Fibroblast of gingiva (primary cell): ENCODE measurements at regions not wholly inside any gene's neighbourhood (a gene's known extent, or its start where the extent isn't known, plus 50 kb on each side); places are given as distances from the start of the nearest gene placed in this dataset.
"Not testable (repeated sequence)": the region's sequence is repeated elsewhere in the genome, so short reads cannot be mapped to it uniquely, and the experiment has no call there.

Experiments
- DNase-seq: peaks from one replicate; pipeline ENCODE4 v3.0.0-alpha.2; 2011; ENCODE audit warnings: low read depth

DNA sequence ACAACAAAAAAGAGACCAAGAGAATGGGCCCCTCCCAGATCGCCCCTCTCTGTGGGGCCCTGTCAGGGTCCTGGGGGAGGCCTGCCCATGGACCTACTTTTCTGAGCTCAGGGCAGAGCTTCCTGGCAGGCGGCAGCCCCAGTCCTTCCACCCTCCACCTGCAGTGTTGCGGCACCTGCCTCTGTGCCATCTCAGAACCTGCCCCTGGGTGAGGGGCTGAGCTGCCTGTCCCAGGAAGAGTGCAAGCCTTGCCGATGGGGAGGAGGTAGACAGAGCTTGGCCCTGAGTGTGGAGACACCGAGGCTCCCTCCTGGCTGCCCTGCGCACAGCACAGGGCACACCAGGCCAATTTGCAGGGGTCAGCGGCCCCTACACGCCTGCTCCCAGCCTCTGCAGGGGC lies 67.5 kb downstream of the UNCX start:
- no peak for DNase-seq

- DNase-seq: no peak
Measured at GRCh38 chr7:1300636-1301035, 68.0 kb downstream of the UNCX start.

DNA sequence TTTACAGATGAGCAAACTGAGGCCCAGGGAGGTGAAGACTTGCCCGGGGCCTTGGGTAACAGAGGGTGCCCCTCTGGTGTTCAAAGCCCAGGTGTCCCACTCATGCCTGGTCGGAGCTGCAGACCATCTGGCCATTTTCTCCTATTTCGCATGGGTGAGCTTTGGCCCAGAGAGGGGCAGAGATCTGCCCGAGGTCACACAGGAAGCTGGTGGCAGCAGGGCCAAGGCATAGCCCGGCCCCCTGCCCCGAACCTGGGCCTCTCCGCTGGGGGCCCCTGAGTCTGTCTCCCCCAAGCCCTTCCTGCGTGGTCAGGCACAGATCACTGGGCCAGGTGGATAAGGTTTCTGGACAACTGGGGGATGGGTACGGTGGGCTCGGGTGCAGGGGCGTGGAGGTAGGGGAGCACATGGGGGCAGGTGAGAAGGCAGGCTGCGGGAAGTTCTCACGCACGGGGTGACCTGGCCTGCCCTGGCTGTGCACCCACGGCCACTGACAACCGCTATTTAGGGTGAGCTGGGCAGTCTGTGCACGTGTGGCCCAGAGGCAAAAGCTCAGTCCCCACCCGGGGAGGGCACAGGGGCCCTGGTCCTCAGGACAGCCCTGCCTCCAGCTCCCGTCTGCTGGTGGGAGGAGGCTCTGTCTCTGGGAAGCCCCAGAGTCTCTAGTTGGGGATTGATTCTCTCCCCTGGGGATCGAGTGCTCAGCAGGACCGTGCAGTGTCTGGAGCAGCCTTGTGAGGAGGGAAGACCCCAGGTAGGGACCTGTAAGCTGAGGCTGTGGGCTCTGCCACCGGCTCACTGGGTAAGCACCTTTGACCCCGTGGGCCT lies 68.6 kb downstream of the UNCX start:
- no peak for DNase-seq

- no peak for DNase-seq
Measured at GRCh38 chr7:1301882-1302251, 69.2 kb downstream of the UNCX start.

- no peak for DNase-seq
Measured at GRCh38 chr7:1302936-1303335, 70.3 kb downstream of the UNCX start.

GRCh38 chr7:1304011-1304410 lies 71.3 kb downstream of the UNCX start:
- DNase-seq: not testable (repeated sequence)

GRCh38 chr7:1305873-1306272 lies 73.2 kb downstream of the UNCX start:
- no peak for DNase-seq

- no peak for DNase-seq
Measured at GRCh38 chr7:1307828-1308227, 75.2 kb downstream of the UNCX start.

GRCh38 chr7:1309290-1309689 lies 76.6 kb downstream of the UNCX start:
- DNase-seq: no peak

- no peak for DNase-seq
Measured at GRCh38 chr7:1309996-1310395, 77.3 kb downstream of the UNCX start.

GRCh38 chr7:1310936-1311335 lies 78.3 kb downstream of the UNCX start:
- DNase-seq: no peak

GRCh38 chr7:1311406-1312135 lies 78.9 kb downstream of the UNCX start:
- no peak for DNase-seq

DNA sequence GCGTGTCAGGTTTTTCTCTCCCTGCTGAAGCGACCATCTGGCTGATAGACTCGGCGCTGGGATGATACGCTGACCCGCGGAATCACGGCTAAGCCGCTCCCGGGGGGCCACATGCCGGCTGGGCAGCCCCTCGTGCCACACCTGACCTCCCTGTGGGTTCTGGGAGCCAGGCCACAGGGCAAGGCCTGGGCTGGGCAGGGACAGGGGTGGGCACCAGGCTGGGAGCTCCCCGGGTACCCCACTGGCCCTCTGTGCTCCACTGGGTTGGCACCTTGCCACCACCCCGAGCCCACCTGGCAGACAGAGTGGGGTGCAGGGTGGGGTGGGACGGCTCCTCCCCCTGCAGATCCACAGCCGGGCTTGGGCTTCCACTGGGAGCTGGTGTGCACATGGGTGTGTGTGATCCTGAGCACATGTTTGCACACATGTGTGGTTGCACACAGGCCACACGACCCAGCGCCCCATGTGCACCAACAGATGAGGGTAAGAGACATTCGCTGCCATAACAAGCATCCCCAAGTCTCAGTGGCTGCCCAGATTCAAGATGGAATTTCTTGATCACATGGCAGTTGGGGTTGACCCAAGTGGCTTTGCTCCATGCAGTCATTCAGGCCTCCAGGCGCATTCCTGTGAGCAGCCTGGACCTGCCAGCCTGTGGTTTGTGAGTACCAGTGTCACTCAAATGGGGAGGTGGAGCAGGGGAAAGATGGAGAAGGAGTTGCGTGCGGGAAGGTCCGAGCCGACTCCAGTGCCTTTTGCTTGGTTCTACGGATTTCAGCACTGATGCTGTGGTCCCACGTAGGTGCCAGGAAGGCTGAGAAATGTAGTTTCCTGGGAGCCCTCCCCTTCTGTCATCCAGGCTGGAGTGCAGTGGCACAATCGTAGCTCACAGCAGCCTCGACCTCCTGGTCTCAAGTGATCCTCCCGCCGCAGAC lies 79.7 kb downstream of the UNCX start:
- DNase-seq: no peak

GRCh38 chr7:1313613-1314012 lies 80.9 kb downstream of the UNCX start:
- DNase-seq: no peak

DNA sequence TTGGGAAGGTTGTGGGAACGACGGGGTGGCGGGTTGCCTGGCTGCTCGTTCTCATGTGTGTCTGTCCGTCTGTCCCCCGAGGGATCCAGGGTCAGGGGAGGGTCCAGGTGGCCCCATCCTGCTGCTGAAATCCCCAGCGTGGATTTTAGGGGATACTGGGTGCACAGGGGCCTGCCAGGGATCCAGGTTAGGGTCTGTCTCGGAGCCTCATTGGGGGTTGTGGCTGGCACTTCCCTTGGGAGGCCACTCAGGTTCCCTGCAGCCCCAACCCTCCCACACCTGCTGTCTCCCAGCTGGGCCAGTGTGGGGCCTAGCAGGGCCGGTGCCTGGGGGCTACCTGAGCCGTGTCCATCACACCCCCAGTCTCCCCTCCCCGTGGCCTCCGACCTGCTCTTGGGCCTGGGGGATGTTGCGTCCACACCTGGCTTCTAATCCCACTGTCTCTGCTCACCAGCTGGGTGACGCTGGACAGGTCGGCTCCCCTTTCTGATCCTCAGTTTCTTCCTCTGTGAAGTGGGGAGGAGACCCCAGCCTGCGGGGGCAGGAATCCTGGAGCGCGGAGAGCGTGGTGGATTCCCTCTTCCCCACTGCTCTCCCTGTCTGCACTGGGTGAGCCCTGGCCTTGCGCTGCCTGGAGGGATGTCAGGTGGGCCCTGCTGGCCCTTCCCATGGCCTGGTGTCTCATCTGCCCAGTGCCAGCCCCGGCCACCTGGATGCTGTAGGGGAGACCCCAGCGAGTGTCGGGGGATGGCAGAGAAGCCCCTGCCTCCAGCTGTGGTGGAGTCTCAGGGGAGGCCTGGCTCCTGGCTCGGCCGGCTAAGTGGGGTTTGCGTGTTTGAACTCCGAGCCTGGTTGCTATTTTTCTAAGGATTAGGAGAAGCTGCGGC lies 81.6 kb downstream of the UNCX start:
- DNase-seq: no peak

GRCh38 chr7:1314908-1315450 lies 82.3 kb downstream of the UNCX start:
- no peak for DNase-seq

GRCh38 chr7:1316086-1316485 lies 83.4 kb downstream of the UNCX start:
- DNase-seq: no peak

DNA sequence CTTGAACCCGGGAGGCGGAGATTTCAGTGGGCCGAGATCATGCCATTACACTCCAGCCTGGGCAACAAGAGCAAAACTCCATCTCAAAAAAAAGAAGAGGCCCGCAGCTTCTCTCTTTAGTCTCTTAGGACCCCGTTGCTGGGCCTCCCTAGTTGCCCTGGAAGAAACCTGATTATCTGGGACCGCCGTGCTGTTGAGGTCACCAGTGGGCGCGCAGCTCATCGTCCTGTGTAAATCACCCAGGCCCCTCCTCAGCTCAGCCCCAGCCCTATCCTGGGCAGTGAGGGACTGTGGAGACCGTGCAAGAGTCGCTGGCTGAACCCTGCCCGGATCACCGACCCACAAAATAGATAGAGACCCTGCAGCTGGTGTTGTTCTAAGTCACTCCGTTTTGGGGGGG lies 85.0 kb downstream of the UNCX start:
- DNase-seq: no peak

- DNase-seq: no peak
Measured at GRCh38 chr7:1318051-1318450, 85.4 kb downstream of the UNCX start.

- no peak for DNase-seq
Measured at GRCh38 chr7:1318661-1319060, 86.0 kb downstream of the UNCX start.

DNA sequence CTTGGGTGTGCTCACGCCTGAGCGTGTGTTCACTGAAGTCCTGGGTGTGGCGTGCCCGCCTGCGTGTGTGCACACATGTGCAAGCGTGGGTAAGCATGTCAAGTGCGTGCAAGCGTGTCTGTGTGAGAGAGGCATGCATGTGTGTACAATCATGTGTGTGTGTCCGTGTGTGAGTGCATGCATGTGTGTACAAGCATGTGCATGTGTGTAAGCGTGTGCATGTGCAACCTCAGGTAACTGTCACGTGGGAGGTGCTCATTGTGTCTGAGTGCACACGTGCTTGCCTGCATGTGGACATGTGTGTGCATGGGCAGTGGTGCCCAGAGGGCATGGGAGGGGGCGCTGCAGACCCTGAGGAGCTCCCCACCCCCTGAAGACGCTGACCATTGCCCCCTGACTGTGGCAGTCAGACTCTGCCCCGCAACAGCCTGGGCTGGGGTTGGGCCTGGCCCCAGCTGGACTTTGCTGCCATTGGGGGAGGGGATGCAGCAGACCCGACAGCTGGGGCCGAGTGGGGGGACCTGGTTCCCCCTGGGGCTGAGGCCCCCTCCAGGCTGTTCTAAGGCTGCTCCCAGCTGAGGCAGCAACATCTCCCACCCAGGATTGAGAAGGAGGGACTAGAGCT lies 88.1 kb downstream of the UNCX start:
- peak; percentile 5 for DNase-seq
